GM19025 (cell line): ENCODE measurements at regions not wholly inside any gene's neighbourhood (a gene's known extent, or its start where the extent isn't known, plus 50 kb on each side); places are given as distances from the start of the nearest gene placed in this dataset.
"Not testable (repeated sequence)": the region's sequence is repeated elsewhere in the genome, so short reads cannot be mapped to it uniquely, and the experiment has no call there.

Experiments
- ATAC-seq: cut with Tn5 transposase; IDR thresholded peaks from one replicate; pipeline ENCODE4 v1.9.1; 2021; ENCODE audit warnings: mild to moderate bottlenecking, low read depth, moderate library complexity; ENCODE audit not compliant: unreplicated experiment

GRCh38 chrX:108896349-108896748 lies 160.0 kb upstream of the IRS4 start:
- ATAC-seq = not testable (repeated sequence)

- no peak for ATAC-seq
Measured at GRCh38 chrX:108892501-108892900, 156.1 kb upstream of the IRS4 start.

- no peak for ATAC-seq
Measured at GRCh38 chrX:108875548-108875947, 139.2 kb upstream of the IRS4 start.

GRCh38 chrX:108843039-108843438 lies 106.7 kb upstream of the IRS4 start:
- not testable (repeated sequence) for ATAC-seq

- no peak for ATAC-seq
Measured at GRCh38 chrX:108833993-108834392, 97.6 kb upstream of the IRS4 start.

- ATAC-seq = no peak
Measured at GRCh38 chrX:108811891-108812290, 75.5 kb upstream of the IRS4 start.

GRCh38 chrX:108795240-108795639 lies 58.9 kb upstream of the IRS4 start:
- no peak for ATAC-seq
